ENCODE measurements at regions not wholly inside any gene's neighbourhood (a gene's known extent, or its start where the extent isn't known, plus 50 kb on each side); places are given as distances from the start of the nearest gene placed in this dataset.

GRCh38 chr2:128505150-128505490, 186.5 kb upstream of the HS6ST1 start:
- TF ChIP-seq CTCF (IDR thresholded peaks at IDR 0.05) (no peak), POLR2AphosphoS5 (IDR thresholded peaks at IDR 0.05) (no peak), POLR2A (IDR thresholded peaks at IDR 0.05) (no peak)

Measured in gastroesophageal sphincter (tissue), 3 donors.